ENCODE measurements at regions not wholly inside any gene's neighbourhood (a gene's known extent, or its start where the extent isn't known, plus 50 kb on each side); places are given as distances from the start of the nearest gene placed in this dataset.
"Not testable (repeated sequence)": the region's sequence is repeated elsewhere in the genome, so short reads cannot be mapped to it uniquely, and the experiment has no call there.

- no peak for DNase-seq
Measured at GRCh38 chr2:149763358-149763757, 175.8 kb upstream of the MMADHC start.

GRCh38 chr2:149761611-149762010, 174.0 kb upstream of the MMADHC start:
- no peak for DNase-seq

GRCh38 chr2:149759382-149759781, 171.8 kb upstream of the MMADHC start:
- DNase-seq = not testable (repeated sequence)

- DNase-seq = not testable (repeated sequence)
Measured at GRCh38 chr2:149754722-149755121, 167.1 kb upstream of the MMADHC start.

GRCh38 chr2:149747456-149747855, 159.9 kb upstream of the MMADHC start:
- DNase-seq = no peak

GRCh38 chr2:149745396-149746230, 158.0 kb upstream of the MMADHC start:
- DNase-seq = no peak

- DNase-seq = no peak
Measured at GRCh38 chr2:149744865-149745264, 157.3 kb upstream of the MMADHC start.

GRCh38 chr2:149743842-149744448, 156.4 kb upstream of the MMADHC start:
- no peak for DNase-seq

GRCh38 chr2:149741646-149742045, 154.1 kb upstream of the MMADHC start:
- DNase-seq = no peak

GRCh38 chr2:149740490-149740889, 152.9 kb upstream of the MMADHC start:
- no peak for DNase-seq

- DNase-seq = no peak
Measured at GRCh38 chr2:149739883-149740265, 152.3 kb upstream of the MMADHC start.

GRCh38 chr2:149739171-149739882, 151.8 kb upstream of the MMADHC start:
- DNase-seq = no peak

GRCh38 chr2:149738767-149739166, 151.2 kb upstream of the MMADHC start:
- no peak for DNase-seq

- DNase-seq = no peak
Measured at GRCh38 chr2:149737896-149738295, 150.3 kb upstream of the MMADHC start.

- DNase-seq = no peak
Measured at GRCh38 chr2:149735237-149735958, 147.8 kb upstream of the MMADHC start.

- DNase-seq = no peak
Measured at GRCh38 chr2:149733936-149734685, 146.5 kb upstream of the MMADHC start.

- no peak for DNase-seq
Measured at GRCh38 chr2:149732730-149733290, 145.2 kb upstream of the MMADHC start.

GRCh38 chr2:149732001-149732685, 144.6 kb upstream of the MMADHC start:
- no peak for DNase-seq

- no peak for DNase-seq
Measured at GRCh38 chr2:149731079-149731478, 143.5 kb upstream of the MMADHC start.

- no peak for DNase-seq
Measured at GRCh38 chr2:149729586-149729985, 142.0 kb upstream of the MMADHC start.

Data from amygdala (tissue), 56 donors.